Ectodermal cell (in vitro differentiated cells): ENCODE measurements at regions not wholly inside any gene's neighbourhood (a gene's known extent, or its start where the extent isn't known, plus 50 kb on each side); places are given as distances from the start of the nearest gene placed in this dataset.

Experiments used
- H3K27ac ChIP-seq: 2 replicates; pipeline ENCODE4 v1.7.0; 2013; ENCODE audit warnings: mild to moderate bottlenecking, low read depth, low read length; ENCODE audit not compliant: insufficient read depth, poor library complexity, severe bottlenecking
- H3K27me3 ChIP-seq: 2 replicates; pipeline ENCODE4 v1.7.0; 2013; ENCODE audit warnings: mild to moderate bottlenecking, low read length; ENCODE audit not compliant: insufficient read depth, control insufficient read depth, poor library complexity, severe bottlenecking
- H3K36me3 ChIP-seq: one replicate; pipeline ENCODE4 v1.7.0; 2013; ENCODE audit warnings: low read length; ENCODE audit not compliant: control insufficient read depth, insufficient read depth
- H3K4me1 ChIP-seq: one replicate; pipeline ENCODE4 v1.7.0; 2013; ENCODE audit warnings: low read length; ENCODE audit not compliant: control insufficient read depth, insufficient read depth
- H3K4me3 ChIP-seq: 2 replicates; pipeline ENCODE4 v1.7.0; 2013; ENCODE audit warnings: low read depth, low read length, control low read depth; ENCODE audit not compliant: insufficient read depth
- H3K9me3 ChIP-seq: 2 replicates; pipeline ENCODE4 v1.7.0; 2013; ENCODE audit warnings: mild to moderate bottlenecking, low read length, moderate library complexity; ENCODE audit not compliant: control insufficient read depth
- WGBS, 2 experiments: methylation state at CpG; one replicate each; pipeline ENCODE4 v1.1.7; 2013; ENCODE audit warnings: missing lambda C conversion rate in 2 of 2; 5-methylcytosine and 5-hydroxymethylcytosine counted together

DNA sequence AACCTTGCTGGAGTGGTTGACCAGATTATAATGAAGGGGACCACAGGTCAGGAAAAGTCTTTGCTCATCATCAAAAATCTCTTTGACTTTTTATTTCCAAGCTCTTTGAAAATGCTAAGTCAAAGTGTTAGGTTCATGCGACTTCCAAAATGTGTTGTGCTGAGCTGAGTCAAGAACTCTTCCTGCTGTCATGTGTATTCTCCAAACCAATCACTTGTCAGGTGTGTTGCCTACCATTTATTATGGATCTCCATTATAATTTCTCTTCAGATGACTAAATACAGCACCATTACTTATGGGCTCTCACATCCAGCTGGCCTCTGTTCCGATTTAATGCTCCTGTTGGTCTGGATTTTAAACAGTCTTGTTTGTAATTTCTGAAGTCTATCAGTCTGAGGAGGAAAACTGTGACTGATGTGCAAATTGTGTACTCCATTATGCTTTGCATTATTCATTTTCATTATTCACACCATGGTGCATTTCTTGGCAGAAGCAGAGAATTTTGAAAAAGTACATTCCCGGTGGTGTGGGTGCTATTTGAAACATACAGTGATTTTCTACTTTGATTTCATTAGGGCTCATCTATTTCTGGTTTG, 562.5 kb downstream of the LMO7 start:
- H3K36me3 ChIP-seq = no peaks in the 10 kb centered on the region
- no peaks in the 10 kb centered on the region for H3K9me3 ChIP-seq
- no peak overlapping the region for H3K4me3 ChIP-seq
- no peaks in the 10 kb centered on the region for H3K27me3 ChIP-seq
- 92 to 96% methylated on average over 3 of the region's 3 CpGs for WGBS, 2 experiments
- no peak overlapping the region for H3K27ac ChIP-seq
- H3K4me1 ChIP-seq = no peaks in the 10 kb centered on the region

DNA sequence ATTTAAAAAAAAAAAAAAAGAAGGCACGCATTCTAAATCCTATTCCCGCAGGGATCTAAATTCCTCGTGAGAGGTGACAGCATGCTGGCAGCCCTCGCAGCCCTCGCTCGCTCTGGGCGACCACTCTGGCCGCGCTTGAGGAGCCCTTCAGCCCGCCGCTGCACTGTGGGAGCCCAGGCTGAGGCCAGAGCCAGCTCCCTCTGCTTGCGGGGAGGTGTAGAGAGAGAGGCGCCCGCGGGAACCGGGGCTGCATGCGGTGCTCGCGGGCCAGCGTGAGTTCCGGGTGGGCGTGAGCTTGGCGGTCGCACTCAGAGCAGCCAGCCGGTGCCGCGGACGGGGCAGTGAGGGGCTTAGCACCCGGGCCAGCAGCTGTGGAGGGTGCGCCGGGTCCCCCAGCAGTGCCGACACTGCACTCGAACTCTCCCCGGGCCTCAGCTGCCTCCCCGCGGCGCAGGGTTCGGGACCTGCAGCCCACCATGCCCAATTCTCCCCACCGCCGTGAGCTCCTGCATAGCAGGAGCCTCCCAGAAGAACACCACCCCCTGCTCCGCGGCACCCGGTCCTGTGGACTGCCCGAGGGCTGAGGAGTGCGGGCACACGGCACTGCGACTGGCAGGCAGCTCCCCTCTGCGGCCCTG, 553.9 kb downstream of the LMO7 start:
- Histone ChIP-seq H3K36me3 (no peaks in the 10 kb centered on the region), H3K4me3 (no peak overlapping the region), H3K9me3 (no peaks in the 10 kb centered on the region), H3K27ac (no peak overlapping the region), H3K27me3 (no peaks in the 10 kb centered on the region), H3K4me1 (no peaks in the 10 kb centered on the region)
- WGBS, 2 experiments = 93 to 94% methylated on average over 48 of the region's 48 CpGs

DNA sequence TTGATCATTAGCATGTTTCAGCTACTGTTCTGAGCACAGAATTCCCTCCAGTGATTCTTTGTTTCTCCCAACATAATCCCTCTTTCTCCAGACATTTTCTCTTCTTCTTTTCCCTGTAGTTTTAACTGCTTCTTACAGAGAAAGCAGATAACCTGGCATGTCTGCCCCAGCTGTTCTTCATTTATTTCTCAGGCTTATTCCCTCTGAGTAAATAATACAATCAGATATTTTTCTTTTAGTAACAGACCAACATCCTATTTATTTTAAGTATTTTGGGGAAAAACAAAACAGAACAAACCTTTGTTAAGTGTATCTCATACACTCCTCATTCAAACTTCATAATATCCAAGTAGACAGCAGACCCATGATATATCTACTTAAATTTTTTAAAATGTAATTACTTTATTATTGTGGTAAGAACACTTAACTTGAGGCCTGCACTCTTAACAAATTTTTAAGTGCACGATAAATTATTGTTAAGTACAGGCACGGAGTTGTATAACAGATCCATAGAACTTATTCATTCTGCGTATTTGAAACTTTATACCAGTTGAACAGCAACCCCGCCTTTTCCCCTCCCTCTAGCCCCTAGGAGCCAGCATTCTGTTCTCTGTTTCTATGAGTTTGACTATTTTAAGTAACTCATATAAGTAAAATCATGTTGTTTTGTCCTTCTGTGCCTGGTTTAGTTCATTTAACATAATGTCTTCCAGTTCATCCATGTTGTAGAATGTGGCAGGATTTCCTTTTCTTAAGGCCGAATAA, 540.0 kb downstream of the LMO7 start:
- H3K4me1 ChIP-seq = no peaks in the 10 kb centered on the region
- no peak overlapping the region for H3K27ac ChIP-seq
- no peaks in the 10 kb centered on the region for H3K27me3 ChIP-seq
- no peaks in the 10 kb centered on the region for H3K36me3 ChIP-seq
- WGBS, 2 experiments = 92 to 98% methylated on average over 3 to 4 of the region's 5 CpGs
- no peaks in the 10 kb centered on the region for H3K9me3 ChIP-seq
- H3K4me3 ChIP-seq = no peak overlapping the region

DNA sequence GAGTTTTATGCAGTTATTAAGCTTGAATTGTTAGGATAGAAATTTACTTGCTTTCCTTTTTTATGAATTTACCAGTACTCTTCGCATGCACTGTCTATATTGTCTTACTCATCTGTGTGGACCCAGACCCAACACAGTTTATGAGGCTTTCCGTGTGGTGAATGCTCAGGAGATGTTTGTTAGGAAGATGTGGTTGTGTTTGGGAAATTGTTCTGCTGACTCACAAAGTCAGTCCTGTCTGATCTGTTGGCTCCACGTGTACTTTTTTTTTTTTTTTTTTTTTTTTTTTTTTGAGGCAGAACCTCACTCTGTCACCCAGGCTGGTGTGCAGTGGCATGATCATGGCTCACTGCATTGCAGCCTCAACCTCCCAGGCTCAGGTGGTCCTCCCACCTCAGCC, 532.5 kb downstream of the LMO7 start:
- Histone ChIP-seq H3K27me3 (no peaks in the 10 kb centered on the region), H3K27ac (no peak overlapping the region), H3K9me3 (no peaks in the 10 kb centered on the region), H3K36me3 (no peaks in the 10 kb centered on the region), H3K4me3 (no peak overlapping the region), H3K4me1 (no peaks in the 10 kb centered on the region)
- 88 to 93% methylated on average over 2 to 3 of the region's 3 CpGs for WGBS, 2 experiments

DNA sequence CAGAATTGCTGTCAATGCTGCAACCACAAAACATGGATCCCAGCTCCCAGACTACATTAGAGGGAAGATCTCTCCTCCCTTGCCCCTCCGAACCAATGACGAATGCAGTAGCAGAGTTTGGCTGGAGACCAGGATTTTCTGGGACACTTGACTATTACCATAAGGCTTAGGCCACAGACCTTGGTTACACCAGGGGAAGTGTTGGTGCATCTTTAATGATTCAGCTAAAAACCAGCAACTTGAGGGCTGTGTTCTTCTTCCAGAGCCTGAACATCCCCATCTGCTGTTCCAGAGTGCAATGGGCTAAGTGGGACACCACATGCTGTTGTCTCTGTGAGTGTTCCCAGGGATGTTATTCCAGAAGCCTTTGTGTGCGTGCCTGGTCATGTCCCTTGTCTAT, 528.2 kb downstream of the LMO7 start:
- no peaks in the 10 kb centered on the region for H3K4me1 ChIP-seq
- no peak overlapping the region for H3K27ac ChIP-seq
- H3K9me3 ChIP-seq = no peaks in the 10 kb centered on the region
- 88 to 96% methylated on average over 3 of the region's 3 CpGs for WGBS, 2 experiments
- H3K36me3 ChIP-seq = no peaks in the 10 kb centered on the region
- no peak overlapping the region for H3K4me3 ChIP-seq
- H3K27me3 ChIP-seq = no peaks in the 10 kb centered on the region

DNA sequence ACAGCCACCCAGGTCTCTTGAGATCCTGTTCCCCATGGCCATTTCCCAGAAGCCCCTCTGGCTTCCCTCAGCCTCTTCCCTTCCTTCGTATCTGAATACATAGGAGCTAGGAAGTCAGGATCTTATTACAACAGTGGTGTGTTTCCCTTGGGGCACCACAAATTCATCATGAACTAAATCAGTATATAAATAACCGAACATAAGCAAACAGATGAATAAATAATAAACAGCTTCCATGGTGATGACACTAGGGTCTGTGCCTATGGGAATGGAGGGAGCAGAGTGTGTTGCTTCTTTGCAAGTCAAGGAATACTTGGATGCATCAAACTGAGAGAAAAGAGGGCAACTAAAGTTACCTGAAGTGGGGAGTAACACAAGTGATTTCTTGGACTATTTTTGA, 527.6 kb downstream of the LMO7 start:
- Histone ChIP-seq H3K4me1 (no peaks in the 10 kb centered on the region), H3K9me3 (no peaks in the 10 kb centered on the region), H3K4me3 (no peak overlapping the region), H3K27ac (no peak overlapping the region), H3K27me3 (no peaks in the 10 kb centered on the region), H3K36me3 (no peaks in the 10 kb centered on the region)
- WGBS, 2 experiments = 71 to 79% methylated on average over 1 to 2 of the region's 2 CpGs

DNA sequence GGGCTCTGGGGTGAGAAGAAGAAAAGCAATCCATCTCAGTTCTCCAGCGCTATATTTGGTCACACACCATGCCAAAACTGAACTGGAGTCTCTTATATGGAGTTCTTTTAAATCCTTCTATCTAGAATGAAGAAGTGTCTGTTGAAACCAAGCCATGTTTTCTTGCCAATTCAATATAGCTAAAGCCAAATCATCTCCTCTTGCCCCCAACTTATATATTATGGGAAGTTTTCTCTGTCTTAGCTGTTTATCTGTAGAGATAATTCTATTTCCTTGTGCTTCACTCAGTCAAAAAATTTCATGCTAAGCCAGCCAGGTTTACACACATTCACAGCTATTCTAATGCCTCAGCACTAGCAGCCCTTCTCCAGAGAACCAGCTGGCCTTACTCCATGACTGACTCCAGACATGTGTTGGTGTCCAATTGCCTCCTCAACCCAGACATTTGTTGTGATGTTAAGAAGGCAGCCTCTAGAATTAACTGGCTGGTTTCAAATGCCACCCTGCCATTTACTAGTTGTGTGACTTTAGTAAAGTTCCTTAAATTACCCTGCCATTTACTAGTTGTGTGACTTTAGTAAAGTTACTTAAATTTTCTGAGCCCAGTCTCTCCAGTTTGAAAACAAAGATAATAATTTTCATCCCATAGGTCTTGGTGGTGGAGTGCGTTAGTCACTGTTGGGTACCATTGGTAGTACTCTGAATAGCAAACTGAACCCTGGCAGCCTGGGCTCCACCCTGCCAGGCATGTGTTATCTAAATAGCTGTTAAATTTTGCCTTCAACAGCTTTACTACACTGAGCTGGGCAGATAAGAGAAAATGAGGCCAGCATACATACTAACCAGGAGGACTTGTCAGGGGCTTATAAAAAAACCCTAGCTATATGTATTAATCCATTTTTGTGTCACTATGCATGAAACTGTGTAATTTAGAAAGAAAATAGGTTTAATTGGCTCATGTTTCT, 525.1 kb downstream of the LMO7 start:
- Histone ChIP-seq H3K36me3 (no peaks in the 10 kb centered on the region), H3K27ac (no peak overlapping the region), H3K27me3 (no peaks in the 10 kb centered on the region), H3K4me3 (no peak overlapping the region), H3K4me1 (no peaks in the 10 kb centered on the region), H3K9me3 (no peaks in the 10 kb centered on the region)
- WGBS, 2 experiments = 66 to 83% methylated on average over 2 of the region's 2 CpGs

DNA sequence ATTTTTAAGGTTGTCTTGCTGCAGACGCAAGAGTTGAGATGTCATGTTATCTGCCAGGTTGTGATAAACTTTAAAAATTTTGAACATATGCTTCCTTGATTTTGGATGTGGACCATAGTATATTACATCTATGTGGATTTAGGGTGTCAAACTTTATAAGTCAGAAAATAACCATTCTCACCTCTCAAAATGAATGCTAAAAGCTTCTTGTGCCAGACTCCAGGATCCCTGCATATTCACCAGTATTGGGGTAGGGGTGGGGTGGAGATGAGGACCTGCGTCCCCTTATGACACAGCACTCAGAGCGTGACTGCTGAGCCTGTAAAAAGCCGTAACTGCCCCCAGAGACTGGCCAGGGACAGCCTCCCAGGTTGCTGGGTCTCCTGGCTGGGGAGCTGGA, 524.4 kb downstream of the LMO7 start:
- no peaks in the 10 kb centered on the region for H3K27me3 ChIP-seq
- no peaks in the 10 kb centered on the region for H3K9me3 ChIP-seq
- H3K36me3 ChIP-seq = no peaks in the 10 kb centered on the region
- WGBS, 2 experiments = 90 to 92% methylated on average over 4 of the region's 4 CpGs
- H3K4me1 ChIP-seq = no peaks in the 10 kb centered on the region
- no peak overlapping the region for H3K27ac ChIP-seq
- H3K4me3 ChIP-seq = no peak overlapping the region

DNA sequence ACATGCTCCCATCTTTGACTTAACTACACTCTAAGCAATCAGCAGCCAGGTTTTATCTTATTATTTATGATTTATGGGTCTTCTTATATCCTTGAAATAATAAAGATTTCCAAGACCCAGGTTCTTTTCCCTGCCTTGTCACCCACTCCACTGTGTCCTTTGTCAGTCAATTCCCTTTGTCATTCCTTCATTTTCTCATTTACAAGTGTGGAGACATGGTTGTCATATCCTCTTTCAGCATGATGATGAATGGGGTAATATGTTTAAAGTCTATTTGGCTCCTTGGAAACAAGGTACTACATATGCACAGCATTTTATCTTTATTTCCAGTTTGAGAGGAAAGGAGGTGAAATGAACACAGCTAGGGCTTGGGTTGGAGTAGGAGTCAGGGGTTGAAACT, 521.8 kb downstream of the LMO7 start:
- H3K4me3 ChIP-seq = no peak overlapping the region
- H3K4me1 ChIP-seq = no peaks in the 10 kb centered on the region
- no peak overlapping the region for H3K27ac ChIP-seq
- no peaks in the 10 kb centered on the region for H3K27me3 ChIP-seq
- no peaks in the 10 kb centered on the region for H3K9me3 ChIP-seq
- no peaks in the 10 kb centered on the region for H3K36me3 ChIP-seq

DNA sequence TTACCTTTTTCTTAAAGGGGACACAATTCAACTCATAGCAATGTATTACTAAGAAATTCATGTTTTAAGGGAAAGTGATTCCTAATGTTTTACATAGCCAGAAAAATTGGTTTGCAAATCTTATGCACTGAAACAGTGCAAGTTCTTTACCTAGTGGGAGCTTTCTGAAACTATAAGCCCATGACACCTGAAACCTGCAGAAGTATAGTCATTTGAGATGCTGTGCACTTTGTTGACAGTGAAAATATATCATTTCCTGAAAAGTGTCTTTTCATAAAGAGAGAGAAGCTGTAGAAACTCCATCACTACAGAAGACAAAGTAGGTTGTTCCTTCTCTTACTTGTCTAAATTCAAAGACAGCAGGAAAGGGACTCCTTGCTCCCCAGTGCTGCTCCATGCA, 517.1 kb downstream of the LMO7 start:
- Histone ChIP-seq H3K27ac (no peak overlapping the region), H3K4me3 (no peak overlapping the region), H3K9me3 (no peaks in the 10 kb centered on the region), H3K27me3 (no peaks in the 10 kb centered on the region), H3K4me1 (no peaks in the 10 kb centered on the region), H3K36me3 (no peaks in the 10 kb centered on the region)
